DMS 273 treated with DMSO at 0.1 percent for 48 hours (cell line): ENCODE measurements at regions not wholly inside any gene's neighbourhood (a gene's known extent, or its start where the extent isn't known, plus 50 kb on each side); places are given as distances from the start of the nearest gene placed in this dataset.

Experiments used
- DNase-seq: peaks from one replicate; lab custom pipeline; 2025; lab: John Stamatoyannopoulos, UW

DNA sequence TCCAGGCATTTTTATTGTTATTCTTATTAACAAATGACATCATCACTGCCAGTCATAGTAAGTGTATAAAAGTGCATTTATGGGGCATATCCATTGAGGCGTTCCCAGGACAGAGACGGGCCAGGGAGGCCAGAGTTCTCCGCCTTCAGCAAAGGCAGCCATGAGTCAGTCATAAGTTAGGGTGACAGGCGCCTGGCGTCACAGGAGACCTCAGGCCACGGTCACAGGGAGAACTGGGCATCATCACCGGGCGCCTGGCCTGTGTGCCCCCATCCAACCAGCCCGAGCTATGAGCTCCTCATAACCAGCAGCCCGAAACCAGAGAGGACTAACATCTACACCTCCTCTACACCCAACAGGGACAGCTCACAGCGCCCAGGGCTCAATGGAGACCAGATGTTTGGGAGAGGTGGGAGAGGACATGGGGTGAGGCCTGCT lies 259.2 kb downstream of the DLL1 start:
- no peak for DNase-seq

DNA sequence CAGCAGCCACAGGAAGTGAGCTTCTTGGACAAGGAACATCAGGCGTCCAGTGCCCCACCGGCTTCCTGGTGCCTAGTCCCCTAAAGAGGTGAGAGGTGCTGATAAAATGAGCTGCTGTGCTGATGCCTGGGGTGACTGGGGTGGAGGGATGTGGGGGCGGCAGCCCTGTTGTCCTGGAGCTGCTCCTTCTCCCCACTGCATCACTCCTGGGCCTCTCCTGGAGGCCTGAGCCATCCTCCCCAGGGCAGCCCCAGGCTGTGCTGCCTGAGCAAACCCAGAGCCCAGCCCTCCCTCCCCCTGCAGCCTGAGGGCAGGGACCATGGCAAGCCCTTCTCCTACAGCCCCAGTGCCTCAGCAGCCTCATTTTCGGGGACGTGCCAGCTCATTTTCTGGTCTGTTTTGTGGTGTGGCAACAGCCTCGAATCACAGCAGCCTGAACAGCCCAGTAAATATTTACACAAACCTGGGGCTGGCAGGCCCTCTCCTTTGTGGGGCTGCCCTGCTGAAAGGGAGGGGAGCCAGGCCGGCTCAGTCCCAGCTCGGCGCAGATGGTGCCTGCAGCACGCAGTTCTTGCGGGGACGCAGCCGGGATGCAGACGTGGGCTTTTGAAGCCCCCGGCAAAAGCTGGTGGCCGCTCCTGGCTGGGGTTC lies 259.9 kb downstream of the DLL1 start:
- DNase-seq = no peak

DNA sequence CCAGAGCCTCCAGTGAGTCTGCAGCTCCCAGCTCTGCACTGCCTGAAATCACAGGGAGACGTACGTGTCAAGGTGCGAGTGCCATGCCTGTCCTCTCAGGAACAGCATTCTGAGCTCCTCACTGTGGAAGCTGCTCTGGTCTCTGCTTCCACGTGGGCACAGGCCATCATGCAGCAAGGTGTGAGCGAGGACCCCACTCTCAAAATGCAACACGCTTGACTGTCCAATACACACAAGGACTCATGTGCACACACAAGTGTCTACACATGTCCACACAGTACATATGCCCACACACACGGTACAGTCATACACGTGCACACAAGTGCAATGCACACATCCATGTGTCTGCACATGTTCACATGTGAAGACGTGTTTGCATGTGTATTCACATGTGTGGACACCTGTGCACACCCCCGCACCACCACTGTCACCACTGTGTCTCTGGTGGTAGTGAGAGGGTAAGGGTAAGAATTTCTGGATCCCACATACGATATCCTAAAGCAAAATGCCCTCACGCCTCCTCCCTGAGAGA lies 260.5 kb downstream of the DLL1 start:
- DNase-seq = no peak

DNA sequence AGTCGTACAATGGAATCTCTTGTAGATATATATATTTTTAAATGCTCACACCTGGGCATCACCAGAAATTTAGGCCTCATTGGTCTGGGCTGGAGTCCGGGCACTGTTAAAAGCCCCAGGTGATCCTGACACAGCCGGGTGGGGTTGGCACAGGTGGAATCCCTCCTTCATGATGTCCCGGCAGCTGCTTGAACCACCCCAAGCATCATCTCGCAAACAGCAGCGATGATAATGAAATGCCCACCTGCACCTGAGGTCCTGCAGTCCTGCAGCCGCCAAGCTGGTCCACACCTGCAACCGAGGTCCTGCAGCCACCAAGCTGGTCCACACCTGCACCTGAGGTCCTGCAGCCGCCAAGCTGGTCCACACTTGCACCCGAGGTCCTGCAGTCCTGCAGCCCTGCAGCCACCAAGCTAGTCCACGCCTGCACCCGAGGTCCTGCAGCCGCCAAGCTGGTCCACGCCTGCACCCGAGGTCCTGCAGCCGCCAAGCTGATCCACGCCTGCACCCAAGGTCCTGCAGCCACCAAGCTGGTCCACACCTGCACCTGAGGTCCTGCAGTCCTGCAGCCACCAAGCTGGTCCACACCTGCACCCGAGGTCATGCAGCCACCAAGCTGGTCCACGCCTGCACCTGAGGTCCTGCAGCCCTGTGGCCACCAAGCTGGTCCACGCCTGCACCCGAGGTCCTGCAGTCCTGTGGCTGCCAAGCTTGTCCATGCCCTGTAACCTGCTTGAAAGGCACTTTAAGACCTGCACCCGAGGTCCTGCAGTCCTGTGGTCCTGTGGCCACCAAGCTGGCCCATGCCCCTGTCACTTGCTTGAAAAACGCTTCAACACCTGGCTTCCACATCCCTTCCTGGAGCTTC lies 261.2 kb downstream of the DLL1 start:
- DNase-seq = no peak

DNA sequence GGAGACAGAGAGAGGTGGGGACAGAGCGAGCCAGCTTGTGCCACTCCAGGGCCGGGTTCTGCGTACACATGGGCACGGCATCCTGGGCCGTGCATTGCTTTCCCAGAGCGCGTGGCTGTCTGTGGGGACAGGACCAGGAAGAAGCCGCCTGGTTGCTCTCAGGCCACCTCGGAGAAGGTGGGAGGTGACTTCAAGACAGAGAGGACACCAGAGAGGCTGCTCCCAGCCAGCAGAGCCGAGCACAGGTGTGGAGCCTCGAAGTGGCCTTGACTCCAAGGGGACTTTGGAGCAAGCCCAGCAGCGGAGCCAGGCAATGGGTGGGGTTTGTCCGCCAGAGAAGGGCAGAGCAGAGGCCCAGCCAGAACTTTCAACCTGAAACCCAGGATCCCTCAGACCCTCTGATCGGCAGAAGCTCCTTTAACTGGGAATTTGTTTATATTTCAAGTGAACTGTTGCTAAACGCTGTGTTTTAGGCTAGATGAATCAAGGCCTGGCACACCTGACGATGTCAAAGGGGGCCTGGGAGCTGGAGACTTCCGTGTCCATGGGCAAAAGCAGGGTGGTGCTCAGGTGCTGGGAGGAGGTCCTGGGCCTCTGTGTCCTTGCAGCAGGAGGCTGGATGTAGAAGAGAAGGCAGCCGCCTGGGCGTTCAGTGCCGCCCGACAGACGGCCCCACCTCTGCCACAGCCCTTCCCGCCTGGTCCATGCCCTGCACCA lies 262.1 kb downstream of the DLL1 start:
- DNase-seq = no peak

DNA sequence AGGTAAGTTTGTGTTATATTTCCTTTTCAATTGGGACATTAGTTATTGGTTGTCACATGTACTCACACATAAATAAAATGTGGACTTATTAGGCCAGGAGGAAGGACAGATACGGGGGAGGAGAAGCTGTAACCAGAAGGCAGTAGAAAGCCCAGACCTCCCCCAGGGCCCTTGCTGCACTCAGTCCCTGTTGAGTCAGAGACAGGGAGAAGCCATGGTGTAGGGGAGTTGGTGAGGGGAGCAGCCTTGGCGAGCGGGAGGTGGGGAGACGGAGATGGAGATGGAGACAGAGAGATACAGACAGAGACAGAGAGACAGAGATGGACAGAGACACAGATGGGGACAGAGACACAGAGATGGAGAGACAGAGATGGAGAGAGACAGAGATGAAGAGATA lies 263.2 kb downstream of the DLL1 start:
- no peak for DNase-seq

DNA sequence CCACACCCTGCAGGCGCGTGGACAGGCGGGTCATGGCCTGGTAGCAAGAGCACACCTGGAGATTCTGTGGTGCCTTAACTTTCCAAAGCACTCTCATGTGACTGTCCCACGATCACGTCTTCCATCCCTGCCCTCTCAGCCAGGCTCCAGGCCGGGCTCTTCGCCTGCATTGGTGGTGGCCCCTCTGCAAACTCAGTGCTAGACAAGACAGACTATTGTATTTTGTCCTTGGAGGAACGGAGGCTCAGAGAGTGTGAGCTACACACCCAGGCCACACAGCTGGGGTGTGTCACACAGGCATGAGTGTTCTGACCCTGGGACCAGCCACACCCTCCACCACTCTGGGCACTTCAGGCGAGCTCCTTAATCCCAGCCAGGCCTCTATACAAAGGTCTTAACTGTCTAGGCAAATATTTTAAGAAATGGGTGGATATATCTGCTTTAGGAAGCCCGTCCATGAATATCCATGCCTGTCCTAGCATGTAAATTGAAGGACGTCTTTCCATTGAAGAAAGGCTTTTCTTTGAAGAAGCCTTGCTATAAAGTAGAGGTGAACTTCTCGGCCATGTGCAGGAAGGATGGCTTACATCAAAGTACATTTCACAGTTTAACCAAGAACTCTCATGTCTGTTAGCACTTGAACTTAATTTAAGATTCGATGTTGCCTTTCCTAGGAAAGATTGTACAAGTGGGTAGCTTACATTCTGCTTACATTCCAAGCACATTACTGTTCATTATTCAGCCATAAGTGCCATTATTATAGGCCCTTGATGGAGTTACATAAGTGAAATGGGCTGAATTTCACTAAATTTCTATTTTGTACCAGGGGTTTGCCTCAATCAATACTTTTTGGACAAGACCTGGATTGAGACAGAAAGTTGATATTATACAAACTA lies 263.9 kb downstream of the DLL1 start:
- DNase-seq = no peak

DNA sequence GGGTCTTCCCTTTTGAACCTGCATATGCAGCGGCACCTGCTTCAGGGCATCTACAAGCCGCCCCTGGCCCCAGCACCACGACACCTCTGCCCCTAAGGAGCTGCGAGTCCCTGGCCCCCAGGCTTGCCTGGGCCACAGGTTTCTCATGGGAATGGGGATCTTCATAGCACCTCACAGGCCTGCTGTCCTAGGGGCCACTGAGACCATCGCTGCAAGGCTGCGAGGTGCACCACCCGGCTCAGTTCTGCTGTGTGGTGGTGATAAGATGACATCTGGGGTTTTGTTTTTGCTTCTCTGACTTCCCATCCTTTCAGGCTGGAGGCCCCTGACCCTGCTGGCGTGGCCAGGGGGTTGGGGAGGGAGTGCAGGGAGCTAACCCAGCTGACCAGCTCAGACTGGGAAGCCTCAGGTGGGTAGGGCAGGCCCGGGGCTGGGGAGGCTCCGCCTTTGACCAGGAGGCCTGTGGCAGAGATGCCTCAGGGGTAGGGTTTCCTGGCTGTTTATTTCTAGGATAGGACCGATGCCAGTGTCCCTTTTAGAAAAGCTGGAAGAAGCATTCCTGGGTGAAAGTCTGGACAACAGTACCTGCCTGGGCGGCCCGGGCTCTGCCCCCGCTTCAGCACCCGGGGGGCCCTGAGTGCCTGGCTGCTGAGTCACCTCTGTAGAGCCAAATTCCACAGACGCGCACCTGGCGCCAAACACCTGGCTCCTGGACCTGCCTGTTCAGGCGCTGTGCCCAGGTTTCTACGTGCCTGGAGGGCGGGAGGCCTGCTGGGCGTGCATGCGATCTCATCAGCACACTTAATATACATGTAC lies 264.7 kb downstream of the DLL1 start:
- no peak for DNase-seq

DNA sequence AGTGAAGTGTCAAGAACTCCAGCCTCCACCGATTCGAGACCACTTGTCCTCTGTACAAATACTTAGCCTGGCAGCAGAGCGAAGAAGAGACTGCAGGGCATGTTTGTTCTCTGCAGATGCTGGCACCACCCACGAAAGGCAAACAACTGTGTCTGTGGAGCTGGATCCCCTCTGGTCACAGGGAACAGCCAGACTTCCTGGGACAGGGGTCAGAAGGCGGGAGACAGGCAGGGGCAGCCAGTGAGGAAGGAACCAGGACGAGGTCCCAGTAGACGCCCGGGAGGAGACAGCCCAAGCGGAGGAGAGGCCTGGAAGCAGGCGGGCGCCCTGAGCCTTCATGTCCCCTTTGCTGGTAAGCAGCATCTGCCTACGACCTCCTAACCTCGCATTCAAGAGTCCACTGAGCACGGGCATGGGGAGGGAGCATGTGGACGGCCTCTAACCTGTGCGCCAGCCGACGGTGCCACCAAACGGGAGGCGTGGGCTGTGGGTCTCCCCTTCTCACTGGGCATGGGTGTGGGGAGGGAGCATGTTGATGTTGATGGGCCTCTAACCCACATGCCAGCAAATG lies 265.5 kb downstream of the DLL1 start:
- no peak for DNase-seq

DNA sequence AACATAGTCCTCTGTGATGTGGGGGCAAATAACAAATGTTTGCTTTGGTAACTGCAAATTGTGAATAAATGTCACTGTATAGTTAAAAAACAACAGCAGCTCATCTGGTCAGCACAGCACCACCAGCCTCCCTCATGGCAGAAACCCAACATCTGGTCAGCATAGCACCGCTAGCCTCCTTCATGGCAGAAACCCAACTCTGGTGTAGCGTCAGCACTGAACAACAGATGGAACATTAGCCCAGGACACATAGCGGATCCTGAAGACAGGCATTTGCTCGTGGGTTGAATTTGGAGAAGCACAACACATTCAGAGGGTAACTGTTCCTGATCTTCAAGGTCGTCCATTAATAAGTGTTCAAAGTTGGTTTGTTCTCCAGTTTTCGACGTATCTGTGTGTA lies 265.9 kb downstream of the DLL1 start:
- peak; percentile 83 for DNase-seq

DNA sequence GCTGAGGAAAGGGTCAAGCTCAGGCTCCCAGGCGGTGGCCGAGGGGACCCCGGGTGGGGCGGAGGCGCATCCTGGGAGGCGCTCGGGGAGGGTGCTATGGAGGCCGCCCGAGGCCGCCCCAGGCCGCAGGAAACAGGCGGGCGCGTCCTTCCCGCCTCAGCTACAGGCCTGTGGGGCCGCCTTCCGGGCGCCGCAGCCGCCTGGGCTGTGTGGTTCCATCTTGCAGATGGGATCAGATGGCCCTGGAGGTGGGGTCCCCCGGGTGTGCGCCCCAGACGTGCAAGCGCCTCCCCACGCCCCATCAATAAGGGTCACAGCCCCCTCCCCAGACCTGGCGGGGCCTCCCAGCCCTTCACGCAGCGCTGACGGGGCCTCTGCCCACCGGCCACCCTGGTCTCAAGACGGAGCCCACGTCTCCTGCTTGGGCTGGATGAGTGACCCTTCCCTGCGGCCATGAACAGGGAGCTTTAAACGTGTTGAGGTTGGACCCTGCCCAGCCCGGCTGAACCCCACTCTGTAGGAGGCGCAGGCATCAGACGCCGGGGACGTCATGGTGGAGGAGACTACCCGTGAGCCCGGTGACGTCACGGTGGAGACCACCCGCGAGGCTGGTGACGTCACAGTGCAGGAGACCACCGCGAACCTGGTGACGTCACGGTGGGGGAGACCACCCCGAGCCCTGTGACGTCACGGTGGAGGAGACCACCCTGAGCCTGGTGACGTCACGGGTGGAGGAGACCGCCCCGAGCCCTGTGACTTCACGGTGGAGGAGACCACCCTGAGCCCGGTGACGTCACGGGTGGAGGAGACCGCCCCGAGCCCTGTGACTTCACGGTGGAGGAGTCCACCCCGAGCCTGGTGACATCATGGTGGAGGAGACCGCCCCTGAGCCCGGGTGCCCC lies 267.0 kb downstream of the DLL1 start:
- no peak for DNase-seq

DNA sequence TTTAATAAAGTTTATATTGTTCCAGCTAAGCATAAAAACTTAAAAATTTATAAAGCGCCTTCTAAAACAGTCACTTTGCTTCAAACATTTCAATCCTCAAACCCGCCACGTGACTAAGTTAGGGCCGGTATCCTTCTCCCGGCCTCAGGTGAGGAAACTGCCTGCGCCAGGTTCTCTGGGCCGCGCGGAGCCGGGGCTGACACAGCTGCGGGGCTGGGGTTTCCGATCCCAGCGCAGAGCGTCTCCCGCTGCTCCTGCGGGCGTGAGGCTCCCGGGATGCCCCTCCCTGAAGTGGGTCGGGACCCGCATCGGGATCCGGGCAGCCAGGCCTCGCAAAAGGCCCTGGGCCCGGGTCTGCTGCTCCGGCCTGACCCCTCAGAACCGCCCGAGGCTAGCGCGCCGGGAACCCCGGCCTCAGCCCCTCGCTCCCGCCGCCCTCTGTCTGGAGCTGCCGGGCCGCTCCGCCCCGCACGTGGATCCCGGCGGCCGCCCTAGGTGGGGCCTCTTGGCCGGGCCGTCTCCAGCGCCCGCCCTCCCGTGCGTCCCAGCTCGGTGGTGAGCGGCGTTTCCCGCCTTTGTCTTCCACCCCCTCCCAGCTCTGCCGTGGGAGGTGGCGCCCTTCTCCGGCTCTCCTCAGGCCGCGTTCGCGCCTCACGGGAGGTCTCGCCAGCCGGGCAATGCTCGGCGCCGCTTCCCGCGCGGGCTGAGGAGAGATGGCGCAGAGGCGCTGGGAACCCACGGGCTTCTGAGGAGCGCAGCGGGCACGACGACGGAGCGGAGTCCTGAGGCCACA lies 267.9 kb downstream of the DLL1 start:
- no peak for DNase-seq

DNA sequence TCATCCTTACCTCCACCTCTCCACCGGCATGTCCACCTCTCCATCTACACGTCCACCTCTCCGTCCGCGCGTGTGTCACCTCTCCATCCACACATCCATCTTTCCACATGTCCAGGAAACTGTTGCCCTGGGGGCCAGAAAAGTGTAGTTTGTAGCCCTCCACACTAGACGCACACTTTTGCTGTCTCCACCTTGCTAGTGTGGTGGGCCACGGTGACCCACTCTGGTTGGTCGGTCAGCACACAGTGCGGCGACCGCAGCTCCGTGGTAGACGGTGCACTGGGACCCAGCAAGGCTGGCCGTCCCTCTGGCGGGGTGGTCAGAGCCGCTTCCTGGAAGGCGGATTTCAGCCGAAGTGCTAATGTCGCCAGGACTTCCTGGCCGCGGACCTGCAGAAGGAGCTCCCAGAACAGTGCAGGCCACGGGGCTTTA lies 268.6 kb downstream of the DLL1 start:
- DNase-seq = no peak

DNA sequence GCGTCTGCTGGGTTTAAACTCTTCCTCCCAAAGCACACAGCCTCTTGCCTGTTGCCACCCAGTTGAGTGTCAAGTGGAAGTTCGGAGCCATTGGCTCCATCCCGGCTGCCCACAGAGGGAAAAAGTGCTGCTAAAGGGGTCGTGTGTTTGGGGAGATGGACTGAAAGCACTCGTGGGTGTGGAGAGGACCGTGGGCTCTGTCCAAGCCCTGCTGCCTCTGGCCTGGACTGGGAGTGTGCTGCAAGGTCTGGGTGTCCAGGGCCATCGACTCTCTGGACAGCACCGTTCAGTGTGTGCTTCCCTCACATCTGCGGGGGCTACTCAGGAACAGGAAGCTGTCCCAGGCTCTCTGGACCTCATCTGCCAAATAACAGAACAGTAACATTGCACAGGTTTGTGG lies 269.3 kb downstream of the DLL1 start:
- no peak for DNase-seq

DNA sequence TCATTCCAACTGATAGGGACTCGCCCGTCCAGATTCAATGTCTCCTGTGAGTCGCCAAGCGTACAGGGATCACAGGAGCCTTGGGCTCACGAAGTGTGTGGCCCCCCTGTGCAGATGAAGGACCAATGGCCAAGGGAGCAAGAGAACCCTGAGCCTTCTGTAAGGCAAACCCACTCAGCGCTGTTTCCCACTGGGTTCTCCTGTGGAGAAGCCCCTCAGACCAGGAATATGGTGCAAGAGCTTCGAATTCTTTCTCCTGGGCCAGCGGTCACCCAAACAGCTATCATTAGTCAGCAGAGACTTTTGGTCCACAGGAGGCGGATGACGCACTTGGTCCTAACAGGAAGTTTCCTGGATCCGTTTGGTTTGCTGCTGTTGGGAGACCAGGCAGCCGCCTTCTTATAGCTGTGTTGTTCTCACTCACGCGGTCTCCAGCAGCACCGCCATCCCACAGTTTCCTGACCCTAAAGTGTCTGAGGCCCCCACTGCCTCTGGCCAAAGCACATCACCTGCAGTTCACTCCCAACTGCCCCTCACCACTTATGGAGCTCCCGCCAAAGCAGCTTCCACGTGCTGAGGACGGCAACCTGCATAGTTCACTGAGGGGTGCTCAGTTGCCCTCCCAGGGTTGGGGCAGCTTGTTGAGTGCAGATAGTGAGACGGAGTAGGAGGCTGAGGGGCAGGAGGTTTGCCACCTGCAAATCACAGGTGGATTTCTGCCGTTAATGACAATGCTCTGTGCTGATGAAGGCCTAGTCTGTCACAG lies 268.6 kb downstream of the ERMARD start:
- DNase-seq = no peak

DNA sequence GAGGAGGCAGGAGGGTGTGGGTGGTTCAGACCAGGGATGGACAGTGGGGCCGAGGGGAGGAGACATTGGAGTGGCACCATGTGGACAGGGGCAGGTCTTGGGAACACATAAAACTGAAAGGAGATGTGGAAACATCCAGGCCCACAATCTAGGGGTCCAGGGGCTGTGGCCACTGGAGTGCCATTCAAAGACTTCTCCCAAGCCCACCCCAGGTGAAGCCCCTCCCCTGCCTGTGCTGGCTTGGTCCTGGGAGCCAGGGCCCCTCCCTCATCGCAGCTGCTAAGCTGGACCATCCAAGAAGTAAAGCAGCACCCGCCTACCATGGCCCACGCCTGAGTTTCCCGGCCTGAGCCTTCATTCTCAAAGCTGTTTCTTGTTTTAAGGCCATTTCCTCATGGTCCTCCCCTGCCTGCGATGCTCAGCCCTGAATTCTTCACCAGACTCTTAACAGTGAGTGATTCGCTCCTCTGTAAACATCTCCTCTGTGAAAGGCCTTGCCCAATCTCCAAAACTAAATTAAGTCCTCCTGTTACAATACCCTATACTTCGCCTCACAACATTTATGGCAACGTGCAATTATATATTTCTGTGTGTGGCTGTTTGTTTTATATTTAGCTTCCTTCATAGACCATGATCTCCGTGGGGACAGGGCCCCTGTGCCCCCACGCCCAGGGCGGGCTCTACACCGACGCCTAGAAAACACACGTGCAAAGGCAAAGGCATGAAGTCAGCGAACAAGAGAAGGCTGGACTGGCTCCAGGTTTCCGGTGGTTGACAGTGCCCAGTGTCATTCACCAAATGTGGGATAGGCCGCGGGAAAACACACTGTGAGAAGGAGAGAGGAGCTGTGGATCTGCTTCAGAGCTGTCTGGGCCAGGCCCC lies 267.8 kb downstream of the ERMARD start:
- no peak for DNase-seq
